Transverse colon (tissue), 4 donors: ENCODE measurements at regions not wholly inside any gene's neighbourhood (a gene's known extent, or its start where the extent isn't known, plus 50 kb on each side); places are given as distances from the start of the nearest gene placed in this dataset.

Experiments
- DNase-seq: peaks from one replicate; pipeline ENCODE4 v3.0.0-alpha.2; 2019
- H3K27ac ChIP-seq, 4 donors: fragments of 200-600 bp; sonication (generic); 2 replicates each; pipeline ENCODE4 v1.5.1; 2016 to 2018; ENCODE audit warnings: inconsistent platforms in 4 of 4
- H3K27me3 ChIP-seq: fragments of 200-600 bp; sonication (generic); 2 replicates; pipeline ENCODE4 v1.5.1; 2017; ENCODE audit warnings: inconsistent platforms
- H3K36me3 ChIP-seq, 4 donors: fragments of 200-600 bp; sonication (generic); 2 replicates each; pipeline ENCODE4 v1.5.1; 2017 to 2019; ENCODE audit warnings: inconsistent platforms in 4 of 4
- H3K4me1 ChIP-seq, 4 donors: fragments of 200-600 bp; sonication (generic); 2 replicates each; pipeline ENCODE4 v1.5.1; 2017 to 2020; ENCODE audit warnings: inconsistent platforms in 4 of 4
- H3K4me3 ChIP-seq, 4 donors: fragments of 200-600 bp; sonication (generic); 1 replicate in 1 of 4; 2 replicates in 3 of 4; pipeline versions ENCODE4 v1.5.1 to v1.6.1; 2017 to 2019; ENCODE audit warnings: inconsistent platforms in 4 of 4
- H3K9me3 ChIP-seq, 2 donors: fragments of 200-600 bp; sonication (generic); 2 replicates each; pipeline ENCODE4 v1.5.1; 2017 to 2019; ENCODE audit warnings: inconsistent platforms in 2 of 2
- CTCF ChIP-seq, 5 experiments: fragments of 200-600 bp in 3 of 5; fragments of 450-650 bp in 2 of 5; sonication (generic) in 3 of 5; IDR thresholded peaks; 1 replicate in 2 of 5; 2 replicates in 3 of 5; pipeline ENCODE4 v1.5.1; 2016 to 2017; ENCODE audit warnings: antibody characterized with exemption in 5 of 5, inconsistent platforms in 3 of 5, mild to moderate bottlenecking in 2 of 5, moderate library complexity in 1 of 5
- EP300 ChIP-seq: sonication (generic); formaldehyde crosslinking; IDR thresholded peaks from one replicate; pipeline ENCODE4 v1.6.1; 2017; ENCODE audit warnings: antibody characterized with exemption, low read depth
- POLR2A ChIP-seq: fragments of 450-650 bp; IDR thresholded peaks from one replicate; pipeline ENCODE4 v1.6.1; 2016; ENCODE audit warnings: antibody characterized with exemption, mild to moderate bottlenecking, moderate library complexity
- POLR2AphosphoS5 ChIP-seq, 3 donors: sonication (generic); formaldehyde crosslinking; IDR thresholded peaks; one replicate each; pipeline ENCODE4 v1.6.1; 2016; ENCODE audit warnings: antibody characterized with exemption in 3 of 3
- WGBS, 2 donors: methylation state at CpG; one replicate each; pipeline ENCODE4 v1.1.5; 2018; ENCODE audit warnings: low coverage in 1 of 2; 5-methylcytosine and 5-hydroxymethylcytosine counted together
- in situ Hi-C, 4 donors: fragments of 200-750 bp; cut with MboI; loops; one replicate each; pipeline versions ENCODE4 v1.15.0 to v1.15.1; 2017; ENCODE audit warnings: low sequenced_read_pairs in 3 of 4, low pct_ligation_motif_present in 1 of 4, low pct_unique_long_range_greater_than_20kb in 1 of 4
- intact Hi-C: fragments of 100-400 bp; cut with DNase I; formaldehyde crosslinking; loops from one replicate; pipeline ENCODE4 v1.15.1; 2023; ENCODE audit warnings: low total_unique reads

- H3K4me3 ChIP-seq: no peak overlapping the region
- WGBS, 2 donors: 58 to 100% methylated on average over 1 to 2 of the region's 2 CpGs
- TF ChIP-seq POLR2AphosphoS5 (IDR thresholded peaks at IDR 0.05) (no peak), EP300 (no peak), POLR2A (no peak), CTCF (IDR thresholded peaks at IDR 0.05) (no peak)
- H3K27ac ChIP-seq: no peak overlapping the region
- H3K27me3 ChIP-seq: no peaks in the 10 kb centered on the region
- intact Hi-C loops: no loop called here
- no peaks in the 10 kb centered on the region for H3K9me3 ChIP-seq
- H3K4me1 ChIP-seq: peaks cover 0 to 9% (median 3%) of the 10 kb centered on the region in 4 donors
- H3K36me3 ChIP-seq: no peaks in the 10 kb centered on the region
- in situ Hi-C loops: loop anchor here in 2 of 4 donors (25.0 kb wide), 2 partner anchors 422 to 597 kb away; no protein-coding TSS in a partner anchor
- no peak for DNase-seq
Observed at GRCh38 chr3:6809349-6809748, 51.6 kb upstream of the GRM7 start.
